ENCODE measurements at regions not wholly inside any gene's neighbourhood (a gene's known extent, or its start where the extent isn't known, plus 50 kb on each side); places are given as distances from the start of the nearest gene placed in this dataset.

- H3K4me3 ChIP-seq (ENCODE audit: low read depth, low read length), result no peak overlapping the region
- ChIA-PET POLR2A (no interaction called here), CTCF (no interaction called here)
- H3K27ac ChIP-seq (ENCODE audit: extremely low read depth, low read depth, low read length), result no peak overlapping the region
- no peaks in the 10 kb centered on the region for H3K36me3 ChIP-seq (ENCODE audit: control insufficient read depth in 2 of 2, insufficient read depth in 1 of 2, low read length in 2 of 2)
- H3K9me3 ChIP-seq (ENCODE audit: control insufficient read depth, insufficient read depth, low read depth, low read length), result no peaks in the 10 kb centered on the region
- TF ChIP-seq SALL2 (tag by site-specific recombination; IDR thresholded peaks at IDR 0.05; ENCODE audit: borderline replicate concordance) (no peak), ZNF211 (tag by site-specific recombination; IDR thresholded peaks at IDR 0.05; ENCODE audit: low read depth) (no peak), ZBTB11 (tag by site-specific recombination; conservative IDR thresholded peaks at IDR 0.05; ENCODE audit: low read depth) (no peak), SP2 (tag by site-specific recombination; IDR thresholded peaks at IDR 0.05) (no peak), ZNF274 (IDR thresholded peaks at IDR 0.05; ENCODE audit: low read length) (no peak), ZNF274 (tag by site-specific recombination; IDR thresholded peaks at IDR 0.05; ENCODE audit: borderline replicate concordance) (no peak), ZNF747 (tag by site-specific recombination; IDR thresholded peaks at IDR 0.05) (no peak), YY2 (tag by site-specific recombination; IDR thresholded peaks at IDR 0.05) (no peak), BCL11B (tag by site-specific recombination; IDR thresholded peaks at IDR 0.05; ENCODE audit: low read depth) (no peak), FEZF1 (tag by site-specific recombination; IDR thresholded peaks at IDR 0.05) (no peak), ZNF138 (tag by site-specific recombination; IDR thresholded peaks at IDR 0.05; ENCODE audit: borderline replicate concordance) (no peak), ZNF585B (tag by site-specific recombination; IDR thresholded peaks at IDR 0.05) (no peak), KLF10 (tag by site-specific recombination; IDR thresholded peaks at IDR 0.05) (no peak), GFI1B (tag by site-specific recombination; IDR thresholded peaks at IDR 0.05) (no peak)
- TF ChIP-seq, protein P1, sequence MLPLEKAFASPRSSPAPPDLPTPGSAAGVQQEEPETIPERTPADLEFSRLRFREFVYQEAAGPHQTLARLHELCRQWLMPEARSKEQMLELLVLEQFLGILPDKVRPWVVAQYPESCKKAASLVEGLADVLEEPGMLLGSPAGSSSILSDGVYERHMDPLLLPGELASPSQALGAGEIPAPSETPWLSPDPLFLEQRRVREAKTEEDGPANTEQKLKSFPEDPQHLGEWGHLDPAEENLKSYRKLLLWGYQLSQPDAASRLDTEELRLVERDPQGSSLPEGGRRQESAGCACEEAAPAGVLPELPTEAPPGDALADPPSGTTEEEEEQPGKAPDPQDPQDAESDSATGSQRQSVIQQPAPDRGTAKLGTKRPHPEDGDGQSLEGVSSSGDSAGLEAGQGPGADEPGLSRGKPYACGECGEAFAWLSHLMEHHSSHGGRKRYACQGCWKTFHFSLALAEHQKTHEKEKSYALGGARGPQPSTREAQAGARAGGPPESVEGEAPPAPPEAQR (tag by site-specific recombination; IDR thresholded peaks at IDR 0.05), result no peak
- H3K4me1 ChIP-seq (ENCODE audit: control insufficient read depth, insufficient read depth, low read length), result no peaks in the 10 kb centered on the region
Observed at GRCh38 chr5:120326651-120327050, 137.4 kb upstream of the PRR16 start.

DNA sequence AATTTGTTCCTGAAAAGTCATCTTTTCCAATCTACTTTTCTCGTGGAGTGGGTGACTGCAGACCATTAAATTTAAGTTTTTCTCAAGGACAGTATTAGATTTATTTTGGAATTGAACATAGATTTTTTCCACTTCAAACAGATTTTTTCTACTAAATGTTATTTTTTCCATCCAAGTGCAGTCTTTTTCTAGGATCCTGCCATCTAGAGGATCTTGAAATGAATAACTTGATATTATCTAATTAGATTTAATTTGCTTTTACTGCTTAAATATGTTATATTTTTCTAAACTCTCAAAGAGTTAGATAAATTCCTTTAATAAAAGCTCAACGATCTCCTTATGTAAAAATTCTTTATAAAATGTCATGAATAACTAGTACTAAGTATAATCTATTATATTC is 136.9 kb upstream of the PRR16 start:
- ChIA-PET CTCF (no interaction called here), POLR2A (no interaction called here)
- H3K4me3 ChIP-seq (ENCODE audit: low read depth, low read length), result no peak overlapping the region
- no peaks in the 10 kb centered on the region for H3K36me3 ChIP-seq (ENCODE audit: control insufficient read depth in 2 of 2, insufficient read depth in 1 of 2, low read length in 2 of 2)
- H3K27ac ChIP-seq (ENCODE audit: extremely low read depth, low read depth, low read length), result no peak overlapping the region
- TF ChIP-seq OSR2 (tag by site-specific recombination; IDR thresholded peaks at IDR 0.05), result no peak
- no peak for TF ChIP-seq KLF7 (tag by site-specific recombination; IDR thresholded peaks at IDR 0.05; ENCODE audit: borderline replicate concordance)
- no peak for TF ChIP-seq ZNF521 (tag by site-specific recombination; IDR thresholded peaks at IDR 0.05)
- no peak for TF ChIP-seq WT1 (tag by site-specific recombination; IDR thresholded peaks at IDR 0.05)
- no peak for TF ChIP-seq ZNF473 (tag by site-specific recombination; IDR thresholded peaks at IDR 0.05)
- TF ChIP-seq KLF10 (tag by site-specific recombination; IDR thresholded peaks at IDR 0.05), result no peak
- no peak for TF ChIP-seq ZNF416 (tag by site-specific recombination; IDR thresholded peaks at IDR 0.05)
- TF ChIP-seq ZNF560 (tag by site-specific recombination; IDR thresholded peaks at IDR 0.05; ENCODE audit: borderline replicate concordance), result no peak
- TF ChIP-seq ZNF404 (tag by site-specific recombination; IDR thresholded peaks at IDR 0.05), result no peak
- TF ChIP-seq MYNN (tag by site-specific recombination; IDR thresholded peaks at IDR 0.05; ENCODE audit: borderline replicate concordance), result no peak
- no peak for TF ChIP-seq ZNF529 (tag by site-specific recombination; IDR thresholded peaks at IDR 0.05; ENCODE audit: insufficient replicate concordance)
- TF ChIP-seq ZNF19 (tag by site-specific recombination; IDR thresholded peaks at IDR 0.05; ENCODE audit: low read depth), result no peak
- TF ChIP-seq MZF1 (tag by site-specific recombination; IDR thresholded peaks at IDR 0.05; ENCODE audit: borderline replicate concordance), result no peak
- no peak for TF ChIP-seq YY1 (tag by site-specific recombination; IDR thresholded peaks at IDR 0.05)
- no peaks in the 10 kb centered on the region for H3K9me3 ChIP-seq (ENCODE audit: control insufficient read depth, insufficient read depth, low read depth, low read length)
- H3K4me1 ChIP-seq (ENCODE audit: control insufficient read depth, insufficient read depth, low read length), result no peaks in the 10 kb centered on the region

Measured in HEK293 (cell line).